Testis (tissue), 2 donors: ENCODE measurements at regions not wholly inside any gene's neighbourhood (a gene's known extent, or its start where the extent isn't known, plus 50 kb on each side); places are given as distances from the start of the nearest gene placed in this dataset.

Experiments used
- DNase-seq: peaks from one replicate; pipeline ENCODE4 v3.0.0-alpha.2; 2019
- H3K27ac ChIP-seq, 2 donors: fragments of 200-600 bp; sonication (generic); one replicate each; pipeline ENCODE4 v1.5.1; 2019
- H3K27me3 ChIP-seq: fragments of 200-600 bp; sonication (generic); one replicate; pipeline ENCODE4 v1.5.1; 2019
- H3K36me3 ChIP-seq: fragments of 200-600 bp; sonication (generic); one replicate; pipeline ENCODE4 v1.5.1; 2017; ENCODE audit warnings: low read depth; ENCODE audit errors: missing control alignments
- H3K4me1 ChIP-seq: fragments of 200-600 bp; sonication (generic); one replicate; pipeline ENCODE4 v1.5.1; 2019
- H3K4me3 ChIP-seq, 2 donors: fragments of 200-600 bp; sonication (generic); one replicate each; pipeline ENCODE4 v1.5.1; 2017 to 2019
- H3K9me3 ChIP-seq: fragments of 200-600 bp; sonication (generic); one replicate; pipeline ENCODE4 v1.5.1; 2017
- POLR2A ChIP-seq: fragments of 450-650 bp; IDR thresholded peaks from one replicate; pipeline ENCODE4 v1.6.1; 2017; ENCODE audit warnings: antibody characterized with exemption, mild to moderate bottlenecking, moderate library complexity
- WGBS, 2 donors: methylation state at CpG; one replicate each; pipeline ENCODE4 v1.1.5; 2018; 5-methylcytosine and 5-hydroxymethylcytosine counted together
- intact Hi-C: fragments of 100-400 bp; cut with DNase I; formaldehyde crosslinking; loops from one replicate; pipeline ENCODE4 v1.15.1; 2023; ENCODE audit warnings: low total_unique reads
- TF ChIP-seq, protein P1 (sequence below), 3 experiments: fragments of 450-650 bp in 2 of 3; fragments of 200-600 bp in 1 of 3; sonication (generic) in 1 of 3; IDR thresholded peaks; one replicate each; pipeline ENCODE4 v1.5.1; 2016 to 2019; ENCODE audit warnings: antibody characterized with exemption in 3 of 3, mild to moderate bottlenecking in 2 of 3, moderate library complexity in 1 of 3

DNA sequence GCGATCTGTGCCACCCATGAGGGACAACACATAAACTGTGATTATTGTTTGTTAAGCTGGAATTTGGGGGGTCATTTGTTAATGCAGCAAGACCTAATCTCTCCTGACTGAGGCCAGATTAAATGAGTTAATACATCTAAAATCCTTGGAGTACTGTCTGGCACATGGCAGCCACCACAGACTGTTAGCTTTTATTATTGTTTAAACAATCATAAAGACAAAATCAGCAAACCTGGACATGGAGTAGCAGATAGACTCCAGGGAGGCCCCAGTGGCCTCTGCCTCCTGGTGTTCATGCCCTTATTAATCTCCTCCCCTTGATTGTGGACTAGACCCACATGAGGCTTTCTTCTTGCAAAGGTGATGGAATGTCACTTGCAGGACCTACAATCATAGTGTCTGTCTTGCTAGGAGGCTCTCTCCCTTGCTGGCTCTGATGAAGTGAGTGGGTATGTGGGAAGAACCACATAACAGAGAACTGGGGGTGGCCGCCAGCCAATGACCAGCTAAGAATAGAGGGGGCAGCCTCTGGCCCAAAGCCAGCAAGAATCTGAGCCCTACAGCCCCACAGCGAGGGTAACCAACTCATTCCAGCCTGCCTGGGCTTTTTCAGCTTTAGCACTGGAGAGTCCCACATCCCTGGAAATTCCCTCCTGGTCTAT is 142.0 kb downstream of the SCARB1 start:
- Histone ChIP-seq H3K27ac (peak overlapping the region in 1 of 2 donors; percentile 8), H3K36me3 (no peaks in the 10 kb centered on the region), H3K9me3 (no peaks in the 10 kb centered on the region), H3K27me3 (no peaks in the 10 kb centered on the region), H3K4me1 (peaks cover 12% of the 10 kb centered on the region), H3K4me3 (no peak overlapping the region)
- intact Hi-C loops: no loop called here
- no peak for TF ChIP-seq POLR2A
- TF ChIP-seq, protein P1, sequence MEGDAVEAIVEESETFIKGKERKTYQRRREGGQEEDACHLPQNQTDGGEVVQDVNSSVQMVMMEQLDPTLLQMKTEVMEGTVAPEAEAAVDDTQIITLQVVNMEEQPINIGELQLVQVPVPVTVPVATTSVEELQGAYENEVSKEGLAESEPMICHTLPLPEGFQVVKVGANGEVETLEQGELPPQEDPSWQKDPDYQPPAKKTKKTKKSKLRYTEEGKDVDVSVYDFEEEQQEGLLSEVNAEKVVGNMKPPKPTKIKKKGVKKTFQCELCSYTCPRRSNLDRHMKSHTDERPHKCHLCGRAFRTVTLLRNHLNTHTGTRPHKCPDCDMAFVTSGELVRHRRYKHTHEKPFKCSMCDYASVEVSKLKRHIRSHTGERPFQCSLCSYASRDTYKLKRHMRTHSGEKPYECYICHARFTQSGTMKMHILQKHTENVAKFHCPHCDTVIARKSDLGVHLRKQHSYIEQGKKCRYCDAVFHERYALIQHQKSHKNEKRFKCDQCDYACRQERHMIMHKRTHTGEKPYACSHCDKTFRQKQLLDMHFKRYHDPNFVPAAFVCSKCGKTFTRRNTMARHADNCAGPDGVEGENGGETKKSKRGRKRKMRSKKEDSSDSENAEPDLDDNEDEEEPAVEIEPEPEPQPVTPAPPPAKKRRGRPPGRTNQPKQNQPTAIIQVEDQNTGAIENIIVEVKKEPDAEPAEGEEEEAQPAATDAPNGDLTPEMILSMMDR (IDR thresholded peaks at IDR 0.05): no peak
- 74 to 82% methylated on average over 3 of the region's 3 CpGs for WGBS, 2 donors
- DNase-seq: no peak

DNA sequence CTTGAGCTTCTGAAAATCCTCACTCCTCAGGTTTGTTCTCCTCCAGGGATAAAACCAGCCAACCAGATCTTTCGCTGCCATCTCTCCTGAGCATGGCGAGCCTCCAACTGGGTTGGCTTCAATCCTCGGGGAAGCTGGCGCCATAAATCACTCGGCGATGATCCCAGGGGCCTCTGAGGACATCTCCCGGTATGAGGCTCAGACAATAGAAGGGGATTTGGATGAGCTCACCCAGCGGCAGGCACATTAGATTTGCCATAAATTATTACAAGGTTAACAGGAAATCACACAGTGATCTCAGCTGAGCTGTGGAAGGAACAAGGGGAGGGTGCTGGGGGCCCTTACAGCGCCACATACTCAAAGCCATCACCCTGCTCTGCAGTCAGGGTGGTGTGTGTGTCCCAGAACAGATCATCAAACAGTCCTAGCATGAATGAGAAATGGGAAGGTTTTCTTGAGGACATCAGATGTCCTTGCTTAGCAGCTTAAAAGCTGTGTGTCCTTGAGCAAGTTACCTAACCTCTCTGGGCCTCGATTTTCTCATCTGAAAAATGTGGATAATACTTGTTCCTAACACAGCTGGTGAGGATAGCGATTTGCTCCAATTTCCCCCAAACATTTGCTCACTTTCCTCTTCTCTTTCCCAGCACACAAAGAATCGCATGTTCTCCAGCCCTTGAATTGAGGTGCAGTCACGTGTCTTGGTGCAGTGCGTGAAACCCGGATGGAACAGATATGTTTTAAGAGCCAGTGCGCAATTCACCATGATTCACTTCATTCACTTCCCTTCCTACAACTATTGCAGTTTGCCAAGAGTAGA is 142.8 kb downstream of the SCARB1 start:
- H3K9me3 ChIP-seq: no peaks in the 10 kb centered on the region
- peak; percentile 28 for DNase-seq
- H3K36me3 ChIP-seq: no peaks in the 10 kb centered on the region
- no peak for TF ChIP-seq POLR2A
- TF ChIP-seq, protein P1 (IDR thresholded peaks at IDR 0.05): no peak
- no peaks in the 10 kb centered on the region for H3K27me3 ChIP-seq
- WGBS, 2 donors: 50 to 55% methylated on average over 16 of the region's 16 CpGs
- peak overlapping the region in 1 of 2 donors; percentile 8 for H3K27ac ChIP-seq
- intact Hi-C loops: no loop called here
- H3K4me1 ChIP-seq: peaks cover 10% of the 10 kb centered on the region
- no peak overlapping the region for H3K4me3 ChIP-seq

DNA sequence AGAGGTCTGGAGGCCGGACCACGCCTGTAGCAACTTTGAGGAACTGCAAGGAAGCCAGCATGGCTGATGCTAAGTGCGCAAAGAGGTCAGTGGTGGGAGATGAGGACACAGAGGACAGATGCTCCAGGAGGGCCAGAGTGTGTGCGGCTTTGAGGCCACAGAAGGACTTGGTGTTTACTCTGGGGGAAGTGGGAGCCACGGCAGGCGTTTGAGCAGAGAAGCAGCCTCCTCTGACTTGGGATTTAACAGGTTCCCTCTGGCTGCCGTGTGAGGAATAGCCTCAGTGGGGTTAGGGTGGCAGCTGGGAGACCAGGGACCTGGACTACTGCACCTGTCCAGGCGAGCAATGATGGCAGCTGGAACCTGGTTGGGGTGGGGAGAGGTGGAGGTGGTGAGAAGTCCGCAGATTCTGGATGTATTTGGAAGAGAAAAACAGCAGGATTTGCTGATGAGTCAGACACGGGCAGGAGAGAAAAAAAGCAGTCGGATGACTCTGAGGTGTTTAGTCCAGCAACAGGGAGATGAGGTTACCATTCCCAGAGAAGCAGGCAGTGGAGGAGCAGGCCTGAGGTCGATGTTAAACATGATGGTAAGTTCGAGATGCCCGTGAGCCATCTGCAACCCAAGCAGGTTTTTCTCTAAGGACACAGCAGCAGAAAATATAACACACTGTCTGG is 143.5 kb downstream of the SCARB1 start:
- H3K36me3 ChIP-seq: no peaks in the 10 kb centered on the region
- H3K4me1 ChIP-seq: peaks cover 14% of the 10 kb centered on the region
- no peak for TF ChIP-seq POLR2A
- TF ChIP-seq, protein P1 (IDR thresholded peaks at IDR 0.05): peak in 1 of 3 experiments; percentile 22
- H3K27me3 ChIP-seq: no peaks in the 10 kb centered on the region
- no peak for DNase-seq
- H3K9me3 ChIP-seq: no peaks in the 10 kb centered on the region
- intact Hi-C loops: no loop called here
- 60 to 78% methylated on average over 14 of the region's 14 CpGs for WGBS, 2 donors
- H3K4me3 ChIP-seq: no peak overlapping the region
- H3K27ac ChIP-seq: peak overlapping the region in 1 of 2 donors; percentile 8

DNA sequence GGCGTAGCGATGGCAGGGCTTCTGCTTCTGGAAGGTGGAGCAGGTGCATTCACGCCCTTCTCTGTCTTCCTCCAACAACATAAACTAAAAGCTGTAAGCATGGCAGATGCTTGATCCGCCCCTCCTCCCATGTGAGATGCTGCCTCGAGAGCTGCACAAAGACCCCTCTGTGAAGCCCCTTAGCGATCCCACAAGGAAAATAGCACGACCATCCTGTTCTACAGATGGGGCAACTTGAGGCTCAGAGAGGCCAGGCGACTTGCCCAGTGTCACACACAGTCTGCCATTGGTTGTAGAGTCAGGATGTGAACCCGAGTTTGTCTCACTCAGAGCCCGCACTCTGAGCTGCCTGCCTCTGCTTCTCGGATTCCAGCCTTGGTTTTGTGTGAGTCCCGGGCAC is 144.4 kb downstream of the SCARB1 start:
- DNase-seq: no peak
- peaks cover 14% of the 10 kb centered on the region for H3K4me1 ChIP-seq
- intact Hi-C loops: no loop called here
- no peaks in the 10 kb centered on the region for H3K36me3 ChIP-seq
- H3K27ac ChIP-seq: no peak overlapping the region
- no peaks in the 10 kb centered on the region for H3K9me3 ChIP-seq
- 93 to 95% methylated on average over 8 to 12 of the region's 12 CpGs for WGBS, 2 donors
- no peak overlapping the region for H3K4me3 ChIP-seq
- H3K27me3 ChIP-seq: no peaks in the 10 kb centered on the region
- no peak for TF ChIP-seq POLR2A
- TF ChIP-seq, protein P1 (IDR thresholded peaks at IDR 0.05): no peak
